Body of pancreas (tissue), 4 donors: ENCODE measurements at regions not wholly inside any gene's neighbourhood (a gene's known extent, or its start where the extent isn't known, plus 50 kb on each side); places are given as distances from the start of the nearest gene placed in this dataset.

Experiments used
- ATAC-seq: fragments of 150-250 bp; one replicate; pipeline ENCODE4 v1.9.1; 2016
- DNase-seq, 4 donors: peaks; one replicate each; pipeline ENCODE4 v3.0.0-alpha.2; 2019
- H3K27ac ChIP-seq, 4 donors: fragments of 200-600 bp; sonication (generic); 1 replicate in 3 of 4; 2 replicates in 1 of 4; pipeline versions ENCODE4 v1.5.1 to v1.6.1; 2016 to 2019; ENCODE audit warnings: mild to moderate bottlenecking in 1 of 4, mixed read lengths in 1 of 4, moderate library complexity in 1 of 4
- H3K27me3 ChIP-seq, 2 donors: fragments of 200-600 bp; sonication (generic); one replicate each; pipeline ENCODE4 v1.6.0; 2016; ENCODE audit warnings: mild to moderate bottlenecking in 1 of 2
- H3K36me3 ChIP-seq, 2 donors: fragments of 200-600 bp; sonication (generic); replicated peaks in 1 of 2; 2 replicates each; pipeline ENCODE4 v1.5.1; 2016; ENCODE audit warnings: low read depth in 2 of 2; ENCODE audit not compliant: insufficient read depth in 1 of 2
- H3K4me1 ChIP-seq: fragments of 200-600 bp; sonication (generic); one replicate; pipeline ENCODE4 v1.6.0; 2016
- H3K4me3 ChIP-seq, 2 donors: fragments of 200-600 bp; sonication (generic); 1 replicate in 1 of 2; 2 replicates in 1 of 2; pipeline ENCODE4 v1.5.1; 2016 to 2019
- H3K9me3 ChIP-seq, 3 donors: fragments of 200-600 bp; sonication (generic); 1 replicate in 2 of 3; 2 replicates in 1 of 3; pipeline ENCODE4 v1.5.1; 2016
- CTCF ChIP-seq, 7 experiments: fragments of 450-650 bp in 4 of 7; fragments of 200-600 bp in 3 of 7; sonication (generic) in 3 of 7; IDR thresholded peaks; one replicate each; pipeline ENCODE4 v1.5.1; 2016 to 2019; ENCODE audit warnings: antibody characterized with exemption in 7 of 7
- POLR2A ChIP-seq, 3 donors: fragments of 450-650 bp; IDR thresholded peaks; one replicate each; pipeline ENCODE4 v1.6.1; 2016; ENCODE audit warnings: antibody characterized with exemption in 3 of 3, mild to moderate bottlenecking in 2 of 3
- WGBS, 2 donors: methylation state at CpG; one replicate each; pipeline ENCODE4 v1.1.5; 2017; 5-methylcytosine and 5-hydroxymethylcytosine counted together
- intact Hi-C: fragments of 100-400 bp; cut with DNase I; formaldehyde crosslinking; loops from one replicate; pipeline ENCODE4 v1.15.1; 2023

GRCh38 chr7:86207740-86208139 lies 436.0 kb upstream of the GRM3 start:
- H3K4me3 ChIP-seq: no peak overlapping the region
- DNase-seq (no peak), ATAC-seq (no peak)
- intact Hi-C loops: no loop called here
- TF ChIP-seq POLR2A (IDR thresholded peaks at IDR 0.05): no peak
- no peak for TF ChIP-seq CTCF (IDR thresholded peaks at IDR 0.05)
- H3K4me1 ChIP-seq: no peaks in the 10 kb centered on the region
- no peaks in the 10 kb centered on the region for H3K27me3 ChIP-seq
- no peak overlapping the region for H3K27ac ChIP-seq
- no peaks in the 10 kb centered on the region for H3K36me3 ChIP-seq
- WGBS, 2 donors: 80 to 87% methylated on average over 3 of the region's 3 CpGs
- H3K9me3 ChIP-seq: peaks cover 0 to 3% (median 0%) of the 10 kb centered on the region in 3 donors

- Histone ChIP-seq H3K9me3 (peaks cover 0 to 8% (median 0%) of the 10 kb centered on the region in 3 donors), H3K27ac (no peak overlapping the region), H3K36me3 (no peaks in the 10 kb centered on the region), H3K4me3 (no peak overlapping the region), H3K27me3 (no peaks in the 10 kb centered on the region), H3K4me1 (no peaks in the 10 kb centered on the region)
- intact Hi-C loops: no loop called here
- no peak for DNase-seq
- WGBS, 2 donors: 36 to 40% methylated on average over 3 of the region's 3 CpGs
- ATAC-seq: no peak
- TF ChIP-seq CTCF (IDR thresholded peaks at IDR 0.05) (no peak), POLR2A (IDR thresholded peaks at IDR 0.05) (no peak)
Observed at GRCh38 chr7:86202833-86203232, 440.9 kb upstream of the GRM3 start.

GRCh38 chr7:86201767-86202166 lies 441.9 kb upstream of the GRM3 start:
- Histone ChIP-seq H3K27ac (no peak overlapping the region), H3K9me3 (peaks cover 0 to 8% (median 0%) of the 10 kb centered on the region in 3 donors), H3K4me1 (no peaks in the 10 kb centered on the region), H3K36me3 (no peaks in the 10 kb centered on the region), H3K4me3 (no peak overlapping the region), H3K27me3 (no peaks in the 10 kb centered on the region)
- TF ChIP-seq CTCF (IDR thresholded peaks at IDR 0.05) (no peak), POLR2A (IDR thresholded peaks at IDR 0.05) (no peak)
- WGBS, 2 donors: 82 to 93% methylated on average over 2 to 5 of the region's 5 CpGs
- intact Hi-C loops: no loop called here
- no peak for ATAC-seq
- no peak for DNase-seq

GRCh38 chr7:86199881-86200614 lies 443.7 kb upstream of the GRM3 start:
- no peak for ATAC-seq
- H3K9me3 ChIP-seq: peaks cover 0 to 8% (median 0%) of the 10 kb centered on the region in 3 donors
- intact Hi-C loops: no loop called here

More at GRCh38 chr7:86199881-86200614, 443.7 kb upstream of the GRM3 start:
- Histone ChIP-seq H3K27ac (no peak overlapping the region), H3K27me3 (no peaks in the 10 kb centered on the region), H3K4me1 (no peaks in the 10 kb centered on the region), H3K4me3 (no peak overlapping the region), H3K36me3 (no peaks in the 10 kb centered on the region)
- WGBS, 2 donors: 36 to 46% methylated on average over 3 of the region's 3 CpGs
- TF ChIP-seq POLR2A (IDR thresholded peaks at IDR 0.05) (no peak), CTCF (IDR thresholded peaks at IDR 0.05) (no peak)
- DNase-seq: no peak
